SIG-M5 treated with dmso at 0.1 percent for 504 hours (cell line): ENCODE measurements at regions not wholly inside any gene's neighbourhood (a gene's known extent, or its start where the extent isn't known, plus 50 kb on each side); places are given as distances from the start of the nearest gene placed in this dataset.

Source experiments
- DNase-seq: peaks from one replicate; lab custom pipeline; 2025; ENCODE audit not compliant: unreplicated experiment; lab: John Stamatoyannopoulos, UW

- no peak for DNase-seq
These were observed 266.2 kb upstream of the PLXNA2 start for GRCh38 chr1:208510192-208510952.

- DNase-seq = no peak
These were observed 267.2 kb upstream of the PLXNA2 start for GRCh38 chr1:208511242-208511860.

GRCh38 chr1:208513799-208514198 is 269.6 kb upstream of the PLXNA2 start:
- no peak for DNase-seq

GRCh38 chr1:208515129-208515528 is 270.9 kb upstream of the PLXNA2 start:
- no peak for DNase-seq

GRCh38 chr1:208516780-208517179 is 272.6 kb upstream of the PLXNA2 start:
- no peak for DNase-seq

- DNase-seq = no peak
These were observed 276.4 kb upstream of the PLXNA2 start for GRCh38 chr1:208520438-208521099.

- DNase-seq = no peak
These were observed 277.4 kb upstream of the PLXNA2 start for GRCh38 chr1:208521534-208521933.

- DNase-seq = no peak
These were observed 278.8 kb upstream of the PLXNA2 start for GRCh38 chr1:208523007-208523406.

GRCh38 chr1:208524376-208524775 is 280.2 kb upstream of the PLXNA2 start:
- no peak for DNase-seq

GRCh38 chr1:208524925-208525324 is 280.7 kb upstream of the PLXNA2 start:
- no peak for DNase-seq

GRCh38 chr1:208525417-208525816 is 281.2 kb upstream of the PLXNA2 start:
- no peak for DNase-seq

- no peak for DNase-seq
These were observed 282.5 kb upstream of the PLXNA2 start for GRCh38 chr1:208526613-208527125.

- no peak for DNase-seq
These were observed 283.0 kb upstream of the PLXNA2 start for GRCh38 chr1:208527156-208527555.

GRCh38 chr1:208528578-208529240 is 284.5 kb upstream of the PLXNA2 start:
- no peak for DNase-seq

- DNase-seq = no peak
These were observed 287.0 kb upstream of the PLXNA2 start for GRCh38 chr1:208531003-208531750.

- no peak for DNase-seq
These were observed 289.8 kb upstream of the PLXNA2 start for GRCh38 chr1:208533746-208534598.

- no peak for DNase-seq
These were observed 290.4 kb upstream of the PLXNA2 start for GRCh38 chr1:208534599-208534897.

- no peak for DNase-seq
These were observed 290.8 kb upstream of the PLXNA2 start for GRCh38 chr1:208534979-208535378.

GRCh38 chr1:208535511-208535910 is 291.3 kb upstream of the PLXNA2 start:
- no peak for DNase-seq

GRCh38 chr1:208536212-208536611 is 292.0 kb upstream of the PLXNA2 start:
- no peak for DNase-seq
